ENCODE measurements at regions not wholly inside any gene's neighbourhood (a gene's known extent, or its start where the extent isn't known, plus 50 kb on each side); places are given as distances from the start of the nearest gene placed in this dataset.

GRCh38 chr18:24530630-24531111 lies 70.2 kb downstream of the HRH4 start:
- Histone ChIP-seq H3K36me3 (ENCODE audit: insufficient read depth, low read length) (no peaks in the 10 kb centered on the region), H3K4me3 (ENCODE audit: low read length) (peak overlapping the region; percentile 5), H3K9ac (ENCODE audit: low read depth, low read length) (no peak overlapping the region), H3K4me1 (ENCODE audit: control insufficient read depth, insufficient read depth, low read length) (peaks cover 10% of the 10 kb centered on the region), H3K27me3 (ENCODE audit: control insufficient read depth, insufficient read depth, low read length) (peaks cover 22% of the 10 kb centered on the region), H3K9me3 (replicated peaks; ENCODE audit: low read length) (no peaks in the 10 kb centered on the region), H3K4me2 (ENCODE audit: low read length) (peak overlapping the region; percentile 57)

- no peak overlapping the region for H3K9ac ChIP-seq (ENCODE audit: low read depth, low read length)
- H3K4me2 ChIP-seq (ENCODE audit: low read length): no peak overlapping the region
- peaks cover 10% of the 10 kb centered on the region for H3K4me1 ChIP-seq (ENCODE audit: control insufficient read depth, insufficient read depth, low read length)
- no peak overlapping the region for H3K4me3 ChIP-seq (ENCODE audit: low read length)
- H3K27me3 ChIP-seq (ENCODE audit: control insufficient read depth, insufficient read depth, low read length): peaks cover 41% of the 10 kb centered on the region
- H3K36me3 ChIP-seq (ENCODE audit: insufficient read depth, low read length): no peaks in the 10 kb centered on the region
- no peaks in the 10 kb centered on the region for H3K9me3 ChIP-seq (replicated peaks; ENCODE audit: low read length)
These were observed 73.8 kb downstream of the HRH4 start for GRCh38 chr18:24534271-24534670.

GRCh38 chr18:24534737-24535136 lies 74.3 kb downstream of the HRH4 start:
- Histone ChIP-seq H3K4me3 (ENCODE audit: low read length) (no peak overlapping the region), H3K27me3 (ENCODE audit: control insufficient read depth, insufficient read depth, low read length) (peaks cover 41% of the 10 kb centered on the region), H3K4me2 (ENCODE audit: low read length) (no peak overlapping the region), H3K9ac (ENCODE audit: low read depth, low read length) (no peak overlapping the region), H3K36me3 (ENCODE audit: insufficient read depth, low read length) (no peaks in the 10 kb centered on the region), H3K4me1 (ENCODE audit: control insufficient read depth, insufficient read depth, low read length) (peaks cover 10% of the 10 kb centered on the region), H3K9me3 (replicated peaks; ENCODE audit: low read length) (no peaks in the 10 kb centered on the region)

GRCh38 chr18:24535527-24536295 lies 75.3 kb downstream of the HRH4 start:
- Histone ChIP-seq H3K27me3 (ENCODE audit: control insufficient read depth, insufficient read depth, low read length) (peaks cover 44% of the 10 kb centered on the region), H3K4me3 (ENCODE audit: low read length) (no peak overlapping the region), H3K4me1 (ENCODE audit: control insufficient read depth, insufficient read depth, low read length) (peaks cover 5% of the 10 kb centered on the region), H3K9me3 (replicated peaks; ENCODE audit: low read length) (no peaks in the 10 kb centered on the region), H3K36me3 (ENCODE audit: insufficient read depth, low read length) (no peaks in the 10 kb centered on the region), H3K4me2 (ENCODE audit: low read length) (no peak overlapping the region), H3K9ac (ENCODE audit: low read depth, low read length) (no peak overlapping the region)

- Histone ChIP-seq H3K36me3 (ENCODE audit: insufficient read depth, low read length) (no peaks in the 10 kb centered on the region), H3K9me3 (replicated peaks; ENCODE audit: low read length) (no peaks in the 10 kb centered on the region), H3K27me3 (ENCODE audit: control insufficient read depth, insufficient read depth, low read length) (peaks cover 49% of the 10 kb centered on the region), H3K9ac (ENCODE audit: low read depth, low read length) (no peak overlapping the region), H3K4me1 (ENCODE audit: control insufficient read depth, insufficient read depth, low read length) (no peaks in the 10 kb centered on the region), H3K4me3 (ENCODE audit: low read length) (no peak overlapping the region), H3K4me2 (ENCODE audit: low read length) (no peak overlapping the region)
These were observed 75.9 kb downstream of the HRH4 start for GRCh38 chr18:24536326-24536725.

GRCh38 chr18:24536834-24537233 lies 76.4 kb downstream of the HRH4 start:
- Histone ChIP-seq H3K9me3 (replicated peaks; ENCODE audit: low read length) (no peaks in the 10 kb centered on the region), H3K4me3 (ENCODE audit: low read length) (no peak overlapping the region)

GRCh38 chr18:24538414-24539264 lies 78.2 kb downstream of the HRH4 start:
- Histone ChIP-seq H3K36me3 (ENCODE audit: insufficient read depth, low read length) (no peaks in the 10 kb centered on the region), H3K4me1 (ENCODE audit: control insufficient read depth, insufficient read depth, low read length) (no peaks in the 10 kb centered on the region), H3K4me2 (ENCODE audit: low read length) (no peak overlapping the region), H3K4me3 (ENCODE audit: low read length) (no peak overlapping the region), H3K27me3 (ENCODE audit: control insufficient read depth, insufficient read depth, low read length) (peaks cover 46% of the 10 kb centered on the region), H3K9ac (ENCODE audit: low read depth, low read length) (no peak overlapping the region), H3K9me3 (replicated peaks; ENCODE audit: low read length) (no peaks in the 10 kb centered on the region)

More at GRCh38 chr18:24536834-24537233, 76.4 kb downstream of the HRH4 start:
- peaks cover 51% of the 10 kb centered on the region for H3K27me3 ChIP-seq (ENCODE audit: control insufficient read depth, insufficient read depth, low read length)
- H3K4me1 ChIP-seq (ENCODE audit: control insufficient read depth, insufficient read depth, low read length): no peaks in the 10 kb centered on the region
- H3K4me2 ChIP-seq (ENCODE audit: low read length): no peak overlapping the region
- no peak overlapping the region for H3K9ac ChIP-seq (ENCODE audit: low read depth, low read length)
- no peaks in the 10 kb centered on the region for H3K36me3 ChIP-seq (ENCODE audit: insufficient read depth, low read length)

- no peak overlapping the region for H3K4me3 ChIP-seq (ENCODE audit: low read length)
- no peak overlapping the region for H3K9ac ChIP-seq (ENCODE audit: low read depth, low read length)
- H3K4me1 ChIP-seq (ENCODE audit: control insufficient read depth, insufficient read depth, low read length): no peaks in the 10 kb centered on the region
These were observed 79.6 kb downstream of the HRH4 start for GRCh38 chr18:24539866-24540617.

GRCh38 chr18:24540896-24541295 lies 80.5 kb downstream of the HRH4 start:
- Histone ChIP-seq H3K36me3 (ENCODE audit: insufficient read depth, low read length) (no peaks in the 10 kb centered on the region), H3K9ac (ENCODE audit: low read depth, low read length) (no peak overlapping the region), H3K27me3 (ENCODE audit: control insufficient read depth, insufficient read depth, low read length) (peaks cover 41% of the 10 kb centered on the region), H3K4me1 (ENCODE audit: control insufficient read depth, insufficient read depth, low read length) (no peaks in the 10 kb centered on the region), H3K4me3 (ENCODE audit: low read length) (no peak overlapping the region), H3K9me3 (replicated peaks; ENCODE audit: low read length) (no peaks in the 10 kb centered on the region), H3K4me2 (ENCODE audit: low read length) (no peak overlapping the region)

More at GRCh38 chr18:24539866-24540617, 79.6 kb downstream of the HRH4 start:
- Histone ChIP-seq H3K27me3 (ENCODE audit: control insufficient read depth, insufficient read depth, low read length) (peaks cover 48% of the 10 kb centered on the region), H3K4me2 (ENCODE audit: low read length) (no peak overlapping the region), H3K9me3 (replicated peaks; ENCODE audit: low read length) (no peaks in the 10 kb centered on the region), H3K36me3 (ENCODE audit: insufficient read depth, low read length) (no peaks in the 10 kb centered on the region)

- Histone ChIP-seq H3K9me3 (replicated peaks; ENCODE audit: low read length) (no peaks in the 10 kb centered on the region), H3K4me2 (ENCODE audit: low read length) (no peak overlapping the region), H3K36me3 (ENCODE audit: insufficient read depth, low read length) (no peaks in the 10 kb centered on the region), H3K4me3 (ENCODE audit: low read length) (no peak overlapping the region), H3K4me1 (ENCODE audit: control insufficient read depth, insufficient read depth, low read length) (no peaks in the 10 kb centered on the region), H3K9ac (ENCODE audit: low read depth, low read length) (no peak overlapping the region), H3K27me3 (ENCODE audit: control insufficient read depth, insufficient read depth, low read length) (peaks cover 37% of the 10 kb centered on the region)
These were observed 82.8 kb downstream of the HRH4 start for GRCh38 chr18:24543086-24543794.

Data from skeletal muscle satellite cell (primary cell).